Endothelial cell of umbilical vein (primary cell): ENCODE measurements at regions not wholly inside any gene's neighbourhood (a gene's known extent, or its start where the extent isn't known, plus 50 kb on each side); places are given as distances from the start of the nearest gene placed in this dataset.

Experiments used
- BruUV-seq: library from RNA; stranded (reverse); fragments of 400-500 nt; replicated peaks from 2 replicates; lab custom pipeline; 2021; lab: Mats Ljungman, UMichigan
- CTCF ChIA-PET: fragments of 300-600, 350-600 bp; sonication (Branson Sonifier 250); formaldehyde crosslinking; loops from one replicate; lab custom pipeline; 2021; ENCODE audit warnings: antibody characterized with exemption, inconsistent platforms; lab: Charles Lee
- POLR2A ChIA-PET: fragments of 300-600, 350-600 bp; sonication (Branson Sonifier 250); formaldehyde crosslinking; loops from one replicate; lab custom pipeline; 2021; ENCODE audit warnings: antibody characterized with exemption, inconsistent platforms; lab: Charles Lee
- DNase-seq: peaks from one replicate; pipeline ENCODE4 v3.0.0-alpha.2; 2011; ENCODE audit warnings: low read depth, low spot score
- FAIRE-seq: peaks from 2 replicates; lab custom pipeline; 2011; peaks lifted over from hg19 to GRCh38; lab: Jason Lieb, UNC
- H2AFZ ChIP-seq: 2 replicates; pipeline ENCODE4 v1.6.0; 2012; ENCODE audit warnings: low read depth, low read length, control low read depth, inconsistent platforms
- H3K27ac ChIP-seq: 2 replicates; pipeline ENCODE4 v1.5.1; 2011; ENCODE audit warnings: low read depth, mild to moderate bottlenecking, control low read depth, low read length, moderate library complexity; ENCODE audit not compliant: insufficient read depth
- H3K27me3 ChIP-seq, 2 experiments: 2 replicates each; pipeline versions ENCODE4 v1.6.0 to v1.6.1; 2011; ENCODE audit warnings: low read length in 2 of 2, mixed read lengths in 1 of 2; ENCODE audit not compliant: control insufficient read depth in 2 of 2, insufficient read depth in 2 of 2
- H3K36me3 ChIP-seq, 2 experiments: 2 replicates in 1 of 2; 3 replicates in 1 of 2; pipeline ENCODE4 v1.5.1; 2011; ENCODE audit warnings: low read length in 2 of 2, mild to moderate bottlenecking in 1 of 2, moderate library complexity in 1 of 2; ENCODE audit not compliant: control insufficient read depth in 2 of 2, insufficient read depth in 2 of 2; ENCODE audit errors: extremely low read depth in 1 of 2
- H3K4me1 ChIP-seq: 3 replicates; pipeline ENCODE4 v1.5.1; 2011; ENCODE audit warnings: mild to moderate bottlenecking, low read length; ENCODE audit not compliant: control insufficient read depth, insufficient read depth; ENCODE audit errors: extremely low read depth
- H3K4me2 ChIP-seq: 2 replicates; pipeline ENCODE4 v1.6.1; 2011; ENCODE audit warnings: low read length, control low read depth, mixed read lengths; ENCODE audit not compliant: insufficient read depth
- H3K4me3 ChIP-seq, 3 experiments: fragments of 200-600 bp in 1 of 3; sonication (generic), shearing (Covaris generic) in 1 of 3; replicated peaks in 1 of 3; 2 replicates each; pipeline ENCODE4 v1.5.1; 2011 to 2016; ENCODE audit warnings: control low read depth in 3 of 3, low read length in 3 of 3, mild to moderate bottlenecking in 2 of 3, inconsistent platforms in 1 of 3, low read depth in 1 of 3, moderate library complexity in 1 of 3; ENCODE audit not compliant: insufficient read depth in 1 of 3
- H3K79me2 ChIP-seq: 2 replicates; pipeline ENCODE4 v1.6.0; 2012; ENCODE audit warnings: low read length, inconsistent platforms; ENCODE audit not compliant: control insufficient read depth, insufficient read depth
- H3K9ac ChIP-seq: replicated peaks from 2 replicates; pipeline ENCODE3; 2011; ENCODE audit warnings: low read length, control low read depth; ENCODE audit not compliant: insufficient read depth; ENCODE audit errors: extremely low read depth
- H3K9me1 ChIP-seq: replicated peaks from 3 replicates; pipeline ENCODE4 v1.6.0; 2011; ENCODE audit warnings: mild to moderate bottlenecking, low read length; ENCODE audit not compliant: control insufficient read depth, insufficient read depth; ENCODE audit errors: extremely low read depth
- H3K9me3 ChIP-seq: replicated peaks from 2 replicates; pipeline ENCODE4 v1.5.1; 2012; ENCODE audit warnings: low read length, inconsistent platforms; ENCODE audit not compliant: control insufficient read depth, insufficient read depth
- H4K20me1 ChIP-seq: replicated peaks from 2 replicates; pipeline ENCODE3; 2011; ENCODE audit warnings: mild to moderate bottlenecking, low read length; ENCODE audit not compliant: control insufficient read depth, insufficient read depth; ENCODE audit errors: extremely low read depth
- CTCF ChIP-seq, 2 donors: IDR thresholded peaks; 1 replicate in 1 of 2; 2 replicates in 1 of 2; pipeline ENCODE4 v1.5.1; 2011; ENCODE audit warnings: low read length in 2 of 2, mild to moderate bottlenecking in 2 of 2, moderate library complexity in 2 of 2, control low read depth in 1 of 2, inconsistent platforms in 1 of 2, low read depth in 1 of 2; ENCODE audit not compliant: insufficient read depth in 1 of 2; ENCODE audit errors: extremely low read depth in 1 of 2
- EZH2 ChIP-seq: IDR thresholded peaks from 2 replicates; pipeline ENCODE4 v1.6.1; 2012; ENCODE audit warnings: borderline replicate concordance, low read depth, mild to moderate bottlenecking, moderate library complexity, low read length, inconsistent platforms; ENCODE audit not compliant: severe bottlenecking
- FOS ChIP-seq: IDR thresholded peaks from 2 replicates; pipeline ENCODE4 v1.6.1; 2011; ENCODE audit warnings: mild to moderate bottlenecking, low read length, moderate library complexity, borderline replicate concordance; ENCODE audit not compliant: insufficient read depth
- GATA2 ChIP-seq: IDR thresholded peaks from 2 replicates; pipeline ENCODE4 v1.7.0; 2011; ENCODE audit warnings: low read depth, mild to moderate bottlenecking, moderate library complexity, mixed read lengths, low read length; ENCODE audit not compliant: insufficient read length, insufficient read depth
- JUN ChIP-seq: IDR thresholded peaks from 2 replicates; pipeline ENCODE4 v1.6.1; 2011; ENCODE audit warnings: borderline replicate concordance, low read depth; ENCODE audit not compliant: insufficient read length, insufficient read depth
- MYC ChIP-seq: IDR thresholded peaks from one replicate; pipeline ENCODE4 v1.6.1; 2011; ENCODE audit warnings: mild to moderate bottlenecking, low read depth, low read length
- POLR2A ChIP-seq: IDR thresholded peaks from 2 replicates; pipeline ENCODE4 v1.6.1; 2012; ENCODE audit warnings: low read depth, mild to moderate bottlenecking, control low read depth, low read length
- POLR2AphosphoS5 ChIP-seq: IDR thresholded peaks from 2 replicates; pipeline ENCODE4 v1.6.1; 2012; ENCODE audit warnings: low read depth, mild to moderate bottlenecking, control low read depth, low read length, moderate library complexity; ENCODE audit not compliant: insufficient read depth
- dilution Hi-C: fragments of 300-500 bp; cut with MboI; formaldehyde crosslinking; loops from one replicate; pipeline ENCODE4 v1.15.0; 2019; ENCODE audit warnings: low sequenced_read_pairs; ENCODE audit not compliant: extremely low pct_ligation_motif_present
- intact Hi-C: fragments of 100-400 bp; cut with micrococcal nuclease; formaldehyde crosslinking; loops from one replicate; pipeline ENCODE4 v1.10.0; 2022
- TF ChIP-seq, protein P1 (sequence below): IDR thresholded peaks from 2 replicates; pipeline ENCODE4 v1.6.1; 2011; ENCODE audit not compliant: insufficient read depth, insufficient read length

DNA sequence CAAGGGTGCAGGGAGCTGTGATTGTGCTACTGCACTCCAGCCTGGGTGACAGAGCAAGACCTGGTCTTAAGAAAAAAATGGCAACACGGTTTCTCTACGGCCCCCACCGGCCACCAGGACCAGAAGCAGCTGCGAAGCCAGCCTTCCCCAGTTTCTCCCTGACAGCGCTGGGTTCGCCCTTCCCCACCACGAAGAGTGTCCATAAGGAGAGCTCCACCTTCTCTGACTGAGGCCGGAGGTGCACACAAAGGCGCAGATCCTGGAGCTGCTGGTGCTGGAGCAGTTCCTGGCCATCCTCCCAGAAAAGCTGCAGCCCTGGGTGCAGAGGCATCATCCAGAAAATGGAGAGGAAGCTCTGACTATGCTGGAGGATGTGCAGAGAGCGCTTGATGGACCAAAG lies 52.2 kb upstream of the ZNF599 start:
- Histone ChIP-seq H4K20me1 (no peaks in the 10 kb centered on the region), H3K79me2 (no peaks in the 10 kb centered on the region), H3K9me3 (no peaks in the 10 kb centered on the region), H3K4me2 (no peak overlapping the region), H3K36me3 (no peaks in the 10 kb centered on the region), H3K27ac (no peak overlapping the region), H2AFZ (no peak overlapping the region), H3K27me3 (no peaks in the 10 kb centered on the region), H3K9ac (no peak overlapping the region), H3K4me1 (no peaks in the 10 kb centered on the region), H3K9me1 (no peaks in the 10 kb centered on the region), H3K4me3 (no peak overlapping the region)
- POLR2A ChIA-PET, result no interaction called here
- dilution Hi-C loops (no loop called here), intact Hi-C loops (no loop called here)
- TF ChIP-seq MYC, result no peak
- TF ChIP-seq JUN, result no peak
- no peak for TF ChIP-seq FOS
- no peak for TF ChIP-seq CTCF (IDR thresholded peaks at IDR 0.05; ENCODE audit: extremely low read depth in 1 of 2, insufficient read depth in 1 of 2, low read depth in 1 of 2, low read length in 2 of 2)
- no peak for TF ChIP-seq POLR2A
- TF ChIP-seq, protein P1, sequence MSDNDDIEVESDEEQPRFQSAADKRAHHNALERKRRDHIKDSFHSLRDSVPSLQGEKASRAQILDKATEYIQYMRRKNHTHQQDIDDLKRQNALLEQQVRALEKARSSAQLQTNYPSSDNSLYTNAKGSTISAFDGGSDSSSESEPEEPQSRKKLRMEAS, result no peak
- TF ChIP-seq POLR2AphosphoS5, result no peak
- no peak for TF ChIP-seq GATA2
- no peak for TF ChIP-seq EZH2
- CTCF ChIA-PET, result interaction anchor here (0.6 to 1.2 kb wide), 2 partner anchors 13 to 293 kb away, joined by 3 to 7 read pairs; no protein-coding TSS in a partner anchor
- FAIRE-seq (no peak), DNase-seq (no peak)
- no TSS peak for BruUV-seq
